ENCODE measurements at regions not wholly inside any gene's neighbourhood (a gene's known extent, or its start where the extent isn't known, plus 50 kb on each side); places are given as distances from the start of the nearest gene placed in this dataset.

GRCh38 chr14:65354715-65355114 is 57.8 kb upstream of the FUT8 start:
- TF ChIP-seq CTCF (IDR thresholded peaks at IDR 0.05) (no peak), POLR2A (IDR thresholded peaks at IDR 0.05) (no peak)
